Left hindlimb (tissue), 1 donor: ENCODE measurements at regions not wholly inside any gene's neighbourhood (a gene's known extent, or its start where the extent isn't known, plus 50 kb on each side); places are given as distances from the start of the nearest gene placed in this dataset.

ENCODE experiments used
- DNase-seq: peaks from one replicate; pipeline ENCODE4 v3.0.0-alpha.2; 2018

- DNase-seq = no peak
Measured at GRCh38 chr5:152884006-152884405, 478.9 kb upstream of the NMUR2 start.

DNA sequence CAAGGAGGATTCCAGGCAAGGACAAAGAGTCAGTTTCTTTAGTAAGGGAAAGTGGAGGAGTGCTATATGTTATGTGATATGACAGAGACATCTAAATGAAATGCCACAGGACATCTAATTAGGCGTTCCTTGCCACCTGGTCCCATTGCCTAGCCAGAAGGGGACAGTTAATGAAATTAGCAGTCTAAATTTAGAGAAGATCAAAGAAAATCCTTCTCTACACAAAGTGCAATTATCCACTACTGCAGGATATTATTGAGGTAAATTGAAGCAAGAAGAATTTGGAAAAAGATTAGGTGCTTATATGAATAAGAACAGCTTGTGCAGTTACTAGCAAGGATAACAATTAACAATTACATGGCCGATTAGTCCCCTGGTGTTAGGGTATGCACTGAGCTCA lies 495.3 kb upstream of the NMUR2 start:
- no peak for DNase-seq

- no peak for DNase-seq
Measured at GRCh38 chr5:152901754-152902153, 496.7 kb upstream of the NMUR2 start.

GRCh38 chr5:152905286-152905685 lies 500.2 kb upstream of the NMUR2 start:
- DNase-seq = no peak

DNA sequence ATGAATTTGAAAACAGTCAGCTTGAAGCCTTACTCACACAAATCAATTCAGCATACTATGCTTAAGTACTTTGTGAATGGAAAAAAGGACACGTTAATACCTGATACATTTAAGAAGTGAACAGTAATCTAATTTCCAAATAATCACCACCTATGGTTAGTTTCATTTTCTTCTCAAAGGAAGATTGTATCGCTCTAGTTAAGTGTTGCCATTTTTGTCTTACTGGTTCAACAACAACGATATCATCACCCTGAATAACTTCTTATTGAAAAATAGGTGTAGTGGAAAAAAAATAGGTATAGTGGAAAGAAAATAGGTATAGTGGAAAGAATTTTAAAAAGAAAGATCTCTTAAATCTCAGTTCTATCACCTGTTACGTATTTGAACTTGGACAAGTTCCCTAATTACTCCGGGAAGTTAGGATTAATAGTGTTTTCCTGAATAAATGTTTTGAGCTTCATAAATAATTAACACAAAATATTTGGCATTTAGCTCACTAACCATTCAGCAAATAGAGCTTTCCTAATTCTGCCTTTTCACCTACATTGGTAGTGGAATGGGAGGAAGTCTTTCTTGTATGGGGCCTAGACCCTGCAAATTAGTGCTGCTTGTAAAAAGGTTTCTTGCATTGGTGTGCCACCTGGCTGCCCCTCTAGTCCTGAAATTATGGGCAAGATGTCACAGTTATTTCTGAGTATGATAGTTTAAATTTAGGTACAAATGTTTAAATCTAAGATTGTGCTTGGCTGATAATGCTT lies 502.6 kb upstream of the NMUR2 start:
- DNase-seq = no peak

DNA sequence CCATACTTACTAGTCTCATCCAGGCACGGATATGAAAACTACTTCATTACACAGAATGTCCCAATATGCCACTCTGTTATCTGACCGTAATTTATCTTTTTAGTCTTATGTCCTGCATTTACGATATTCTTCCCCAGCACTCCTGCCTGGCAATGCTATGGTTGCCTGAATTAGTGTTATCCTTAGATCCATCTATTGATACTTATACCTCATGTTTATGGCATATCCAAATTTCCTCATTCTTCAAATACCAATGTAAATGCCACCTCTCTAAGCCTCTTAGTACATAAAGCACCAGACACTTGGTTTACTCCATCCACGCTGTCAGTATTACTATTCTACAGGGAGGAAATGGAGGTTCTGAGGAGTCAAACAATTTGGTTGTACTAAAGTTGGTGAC lies 507.8 kb upstream of the NMUR2 start:
- DNase-seq = no peak

DNA sequence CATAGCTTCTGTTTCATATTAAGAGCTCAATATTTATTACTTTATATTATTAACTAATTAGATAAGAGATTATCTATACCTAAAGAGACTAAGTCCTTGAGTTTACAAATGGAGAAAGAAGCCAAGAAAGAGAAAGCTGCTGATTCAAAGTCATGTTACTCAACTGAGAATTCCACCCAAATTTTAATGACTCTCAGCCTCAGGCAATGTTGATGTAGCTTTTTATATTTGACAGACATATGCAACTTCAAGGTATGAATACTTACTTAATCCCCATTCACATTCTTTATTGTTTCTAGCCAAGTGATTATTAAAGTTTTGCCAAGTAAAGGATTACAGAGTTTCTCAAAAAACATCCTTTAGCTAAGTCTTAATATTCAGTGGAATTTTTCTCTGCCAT lies 527.5 kb upstream of the NMUR2 start:
- no peak for DNase-seq

GRCh38 chr5:152933056-152933455 lies 528.0 kb upstream of the NMUR2 start:
- DNase-seq = no peak

GRCh38 chr5:152938630-152939029 lies 533.6 kb upstream of the NMUR2 start:
- no peak for DNase-seq

DNA sequence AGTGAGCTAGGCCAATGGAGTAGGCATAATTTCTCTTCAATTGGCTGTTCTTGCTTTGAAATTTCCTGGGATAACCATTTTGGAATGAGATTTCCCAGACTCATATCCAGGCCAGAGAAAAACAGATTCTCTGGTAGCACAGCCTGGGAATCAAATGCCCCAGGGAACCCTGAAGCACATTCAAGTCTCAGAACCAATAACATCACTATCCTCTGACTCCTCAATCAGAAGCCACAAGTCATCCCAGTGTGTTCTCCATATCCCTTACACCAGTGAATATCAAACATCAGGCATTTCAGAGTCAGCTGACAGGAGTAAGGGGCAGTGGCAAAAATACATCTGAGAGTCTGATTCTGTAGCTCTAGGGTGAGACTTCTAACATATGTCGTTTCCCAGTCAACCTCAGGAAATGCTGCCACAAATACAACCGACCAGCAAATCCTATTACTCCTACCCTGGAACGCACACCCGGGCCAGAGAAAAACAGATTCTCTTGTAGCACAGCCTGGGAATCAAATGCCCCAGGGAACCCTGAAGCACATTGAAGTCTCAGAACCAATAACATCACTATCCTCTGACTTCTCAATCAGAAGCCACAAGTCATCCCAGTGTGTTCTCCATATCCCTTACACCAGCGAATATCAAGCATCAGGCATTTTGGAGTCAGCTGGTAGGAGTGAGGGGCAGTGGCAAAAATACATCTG lies 537.7 kb upstream of the NMUR2 start:
- no peak for DNase-seq

DNA sequence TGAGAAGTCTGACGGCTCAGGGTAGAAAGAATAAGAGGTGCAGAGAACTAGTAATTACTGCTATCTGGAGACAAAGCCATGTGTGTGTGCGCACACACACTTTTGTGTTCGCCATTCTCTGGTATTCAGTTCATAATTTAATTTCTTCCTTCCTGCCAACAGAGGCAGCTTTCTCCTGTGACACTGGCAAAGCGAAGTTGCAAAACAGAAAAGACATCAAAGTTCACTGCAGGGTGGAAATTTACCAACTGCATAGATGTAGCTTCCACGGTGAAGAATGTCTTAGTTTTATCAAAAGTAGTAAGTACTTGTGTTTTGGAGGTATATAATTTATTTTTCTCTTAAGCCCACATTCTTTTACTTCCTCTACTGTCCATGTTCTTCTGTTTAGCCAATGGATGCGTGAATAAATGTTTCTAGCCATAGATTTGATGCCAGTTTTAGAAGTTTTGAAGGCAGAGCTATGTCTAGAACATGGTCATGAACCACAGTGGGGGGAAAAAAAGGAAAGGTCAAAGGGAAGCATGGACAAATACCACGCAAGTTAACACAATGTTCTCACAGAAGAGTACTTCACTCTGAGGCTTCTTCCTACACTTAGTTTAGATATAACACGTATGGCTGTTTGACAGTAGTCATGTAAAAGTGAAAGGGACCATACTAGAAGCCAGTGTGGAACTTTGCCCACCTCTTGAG lies 536.5 kb upstream of the GRIA1 start:
- no peak for DNase-seq

DNA sequence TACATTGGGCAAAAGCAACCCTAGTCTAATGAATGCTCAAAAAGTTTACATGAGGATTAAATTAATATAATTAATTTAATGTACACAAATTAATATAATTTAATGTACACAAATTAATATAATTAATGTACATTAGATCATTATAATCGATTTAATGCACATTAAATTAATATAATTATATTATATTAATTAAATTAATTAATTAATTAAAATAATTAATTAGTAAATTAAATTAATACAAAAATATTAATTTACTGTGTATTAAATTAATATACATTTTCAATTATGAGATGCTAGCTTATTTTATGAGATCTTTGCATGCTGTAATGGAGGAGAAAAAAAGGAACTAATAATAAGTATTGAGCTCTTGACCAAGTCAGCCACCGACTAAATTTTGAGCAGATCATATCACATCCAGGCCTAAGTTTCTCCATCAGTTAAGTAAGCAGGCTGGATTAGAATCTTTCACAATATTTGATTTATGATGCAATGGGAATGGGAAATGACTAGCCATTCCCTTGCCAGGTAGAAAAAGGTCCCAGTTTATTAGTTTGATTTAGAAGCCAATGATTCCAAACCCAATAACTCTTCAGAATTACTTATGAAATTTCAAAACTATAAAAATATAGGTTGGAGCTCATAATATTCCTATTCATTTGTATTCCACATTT lies 533.4 kb upstream of the GRIA1 start:
- DNase-seq = no peak

DNA sequence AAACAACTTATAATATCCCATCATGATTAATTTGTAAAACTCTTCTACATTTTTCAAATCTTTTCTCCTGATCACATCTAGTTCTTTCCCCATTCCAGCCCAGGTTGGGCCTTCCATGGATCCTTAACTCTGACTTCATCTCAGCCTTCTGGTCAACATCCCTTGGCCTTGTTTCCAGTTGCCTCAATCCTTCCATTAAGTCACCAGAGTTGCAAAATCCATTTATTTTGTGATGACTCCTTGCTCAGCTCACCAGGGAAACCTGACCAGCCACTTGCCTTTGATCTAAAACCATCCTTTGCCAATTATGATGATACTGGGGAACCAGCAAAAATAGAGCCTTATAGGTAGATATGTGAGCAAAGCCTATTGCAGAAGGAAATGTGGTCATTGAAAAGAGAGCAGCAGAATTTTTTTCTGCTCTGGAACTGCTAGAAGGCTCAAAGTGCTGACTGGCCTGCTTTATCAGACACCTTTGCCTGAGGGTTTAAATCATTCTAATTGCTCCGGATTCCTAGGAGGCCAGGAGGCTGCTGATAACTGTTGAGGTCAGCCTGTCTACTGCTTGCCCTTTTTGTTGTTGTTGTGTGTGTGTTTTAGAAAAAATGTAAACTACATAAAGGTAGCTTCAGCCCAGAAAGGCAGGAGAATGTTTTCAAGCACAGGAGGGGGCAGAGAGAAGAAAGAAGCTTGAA lies 512.2 kb upstream of the GRIA1 start:
- DNase-seq = no peak

- no peak for DNase-seq
Measured at GRCh38 chr5:152987131-152987530, 503.3 kb upstream of the GRIA1 start.

DNA sequence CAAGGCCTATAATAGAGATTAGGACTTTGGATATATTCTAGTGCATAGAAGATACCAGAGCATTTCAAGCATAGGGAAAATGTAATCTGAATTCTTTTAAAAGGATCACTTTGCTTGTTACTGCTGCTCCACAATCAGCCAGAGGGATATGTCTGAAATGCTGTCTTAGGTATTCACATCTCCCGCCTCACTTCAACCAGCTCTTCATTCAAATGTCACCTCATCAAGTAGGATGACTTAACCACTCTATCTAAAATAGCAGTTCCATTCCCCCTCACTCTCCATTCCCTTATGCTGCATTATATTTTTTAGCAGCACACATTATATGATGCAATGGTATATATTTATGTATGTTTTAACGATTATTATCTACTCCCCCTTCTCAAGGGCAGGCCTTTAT lies 500.3 kb upstream of the GRIA1 start:
- DNase-seq = no peak

- DNase-seq = no peak
Measured at GRCh38 chr5:152990649-152991048, 499.8 kb upstream of the GRIA1 start.

DNA sequence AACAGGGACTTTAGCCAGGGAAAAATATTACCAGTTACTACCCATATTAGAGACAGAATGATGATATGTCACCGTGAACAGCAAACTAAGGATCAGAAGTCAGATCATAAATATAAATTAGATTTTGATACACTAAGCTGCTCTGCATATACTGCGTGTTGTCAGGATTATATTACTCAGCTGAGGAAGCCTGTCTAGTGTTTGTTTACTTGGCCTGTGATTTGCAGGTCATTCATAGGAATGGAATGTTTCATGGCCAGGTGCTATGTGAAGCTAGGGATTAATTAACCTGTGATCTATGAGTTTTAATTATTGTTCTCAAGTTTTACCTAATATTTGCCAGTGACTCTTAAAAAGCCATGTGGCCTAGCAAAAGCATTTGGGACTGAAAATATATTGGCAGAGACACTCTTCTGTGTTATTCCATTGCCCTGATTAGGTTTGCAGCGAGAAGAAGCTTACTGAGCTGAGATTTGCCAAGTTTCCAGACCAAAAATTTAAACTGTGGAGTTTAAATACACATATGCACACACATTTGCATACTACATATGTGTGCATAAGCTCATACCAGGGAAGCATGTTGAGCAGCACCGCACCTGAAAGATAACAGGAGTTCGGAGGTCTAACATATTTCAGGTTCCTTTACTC lies 496.3 kb upstream of the GRIA1 start:
- no peak for DNase-seq

DNA sequence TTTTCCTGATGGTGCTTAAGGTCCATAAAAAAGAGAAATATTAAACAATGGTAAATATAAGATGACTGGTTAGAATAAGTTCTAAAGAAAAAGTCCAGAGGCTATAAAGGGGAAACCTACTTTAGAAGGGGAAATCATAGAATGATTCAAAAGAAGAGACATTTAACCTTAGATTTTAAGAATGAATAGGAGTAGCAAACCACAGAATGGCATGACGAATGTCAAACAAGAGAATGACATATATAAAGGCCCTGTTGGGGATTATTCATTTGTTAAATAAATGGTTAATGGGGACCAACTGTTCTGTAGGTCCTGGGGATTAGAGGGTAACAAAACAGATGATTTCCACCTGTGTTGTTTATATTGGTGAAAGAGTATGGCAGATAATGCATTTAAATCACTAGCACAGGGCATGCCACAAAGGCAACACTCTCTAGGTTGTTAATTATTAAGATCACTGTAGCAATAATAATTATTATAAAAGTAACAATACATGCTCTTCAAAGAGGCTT lies 495.2 kb upstream of the GRIA1 start:
- no peak for DNase-seq

DNA sequence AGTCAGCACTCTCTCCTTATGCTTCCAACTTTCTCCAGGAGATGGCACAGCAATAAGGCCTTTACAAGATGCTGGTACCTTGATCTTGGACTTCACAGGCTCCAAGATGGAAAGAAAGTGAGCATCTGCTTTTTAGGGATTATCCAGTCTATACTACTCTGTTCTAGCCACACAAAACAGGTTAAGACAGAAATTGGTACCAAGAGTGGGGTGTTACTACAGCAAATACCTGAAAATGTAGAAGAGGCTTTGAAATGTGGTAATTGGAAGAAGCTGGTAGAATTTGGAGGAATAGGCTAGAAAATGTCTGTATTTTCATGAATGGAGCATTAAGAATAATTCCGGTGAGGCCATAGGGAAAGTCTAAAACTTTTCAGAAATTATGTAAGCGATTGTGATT lies 484.8 kb upstream of the GRIA1 start:
- no peak for DNase-seq

GRCh38 chr5:153006681-153007080 lies 483.8 kb upstream of the GRIA1 start:
- no peak for DNase-seq

DNA sequence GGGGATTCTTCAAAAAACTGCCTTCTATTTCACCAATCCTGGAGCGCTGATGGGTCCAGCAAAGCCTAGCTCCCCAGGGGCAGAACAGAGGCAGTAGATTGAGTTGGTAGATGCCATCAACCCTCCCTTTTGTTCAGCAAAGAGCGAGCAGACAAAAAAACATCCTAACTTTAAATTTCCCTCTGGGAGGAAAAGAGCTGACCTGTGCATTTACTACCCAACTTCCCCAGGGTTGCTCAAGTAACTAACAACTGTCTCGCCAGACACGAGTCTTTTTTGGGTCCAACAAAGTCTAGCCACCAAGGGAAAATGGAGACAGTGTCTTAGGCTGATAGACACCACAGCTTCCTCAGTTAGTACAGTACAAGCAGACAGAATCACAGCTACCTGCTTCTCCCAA lies 476.3 kb upstream of the GRIA1 start:
- no peak for DNase-seq

GRCh38 chr5:153018121-153018520 lies 472.3 kb upstream of the GRIA1 start:
- no peak for DNase-seq
